ENCODE measurements at regions not wholly inside any gene's neighbourhood (a gene's known extent, or its start where the extent isn't known, plus 50 kb on each side); places are given as distances from the start of the nearest gene placed in this dataset.

- no peaks in the 10 kb centered on the region for H3K9me3 Mint-ChIP-seq
- no peak for DNase-seq
- no CpG with 5 or more reads among the region's 4 CpGs for WGBS (ENCODE audit: extremely low coverage, insufficient read length, low lambda C conversion rate)
- no peak overlapping the region for H4K91ac ChIP-seq (ENCODE audit: insufficient read length, low read depth, low read length)
- no peak overlapping the region for H2BK15ac ChIP-seq (ENCODE audit: low read depth, low read length)
- H2BK20ac ChIP-seq (ENCODE audit: low read depth, low read length, poor library complexity, severe bottlenecking): no peak overlapping the region
- H3K23ac ChIP-seq (ENCODE audit: insufficient read length, low read depth, low read length): no peak overlapping the region
- no peak overlapping the region for H4K8ac ChIP-seq (replicated peaks; ENCODE audit: insufficient read length, low read depth, low read length)
- H3K27me3 ChIP-seq (ENCODE audit: insufficient read depth, low read length): no peaks in the 10 kb centered on the region
- no peak overlapping the region for H4K5ac ChIP-seq (ENCODE audit: insufficient read length, low read depth, low read length)
- no peak overlapping the region for H3K27ac ChIP-seq (ENCODE audit: insufficient read length, low read depth, low read length)
- H3K79me2 ChIP-seq (ENCODE audit: insufficient read depth, low read length): no peaks in the 10 kb centered on the region
- no peak overlapping the region for H3K27ac Mint-ChIP-seq
- H3K9ac ChIP-seq (ENCODE audit: extremely low read depth, insufficient read length, low read length): no peak overlapping the region
- H3K18ac ChIP-seq (ENCODE audit: insufficient read length, low read depth, low read length): no peak overlapping the region
- H4K20me1 ChIP-seq (ENCODE audit: control insufficient read depth, insufficient read depth, insufficient read length): no peaks in the 10 kb centered on the region
- H3K27me3 Mint-ChIP-seq (ENCODE audit: low read depth): no peaks in the 10 kb centered on the region; the same call in 1 of the 2 replicates
- no peak overlapping the region for H2BK5ac ChIP-seq (ENCODE audit: insufficient read length, low read length)
- H3K14ac ChIP-seq (ENCODE audit: insufficient read depth, low read length): no peak overlapping the region
- no peak overlapping the region for H2BK12ac ChIP-seq (ENCODE audit: insufficient read length, low read depth, low read length)
- H3K79me1 ChIP-seq (ENCODE audit: insufficient read depth, low read depth, low read length, poor library complexity, severe bottlenecking): no peaks in the 10 kb centered on the region
- no peak overlapping the region for H2BK120ac ChIP-seq (ENCODE audit: low read depth, low read length, poor library complexity, severe bottlenecking)
- H3K4ac ChIP-seq (ENCODE audit: low read depth, low read length): no peak overlapping the region
- H3K4me2 ChIP-seq (ENCODE audit: insufficient read depth, insufficient read length, low read length): no peak overlapping the region
- H3K4me1 Mint-ChIP-seq: no peaks in the 10 kb centered on the region
- H3K4me3 Mint-ChIP-seq: no peak overlapping the region
- no peak overlapping the region for H2AK5ac ChIP-seq (ENCODE audit: insufficient read length, low read length)
- no peak overlapping the region for H3K56ac ChIP-seq (ENCODE audit: insufficient read length, low read depth, low read length)
- no peak overlapping the region for H2AFZ ChIP-seq (ENCODE audit: low read length)
- H3K36me3 Mint-ChIP-seq (ENCODE audit: insufficient read depth in 1 of 3, low read depth in 3 of 3): no peaks in the 10 kb centered on the region
- TF ChIP-seq CTCF (conservative IDR thresholded peaks at IDR 0.05): no peak
- H3K4me1 ChIP-seq (ENCODE audit: insufficient read depth, low read length): no peaks in the 10 kb centered on the region
- no peaks in the 10 kb centered on the region for H3K9me3 ChIP-seq (ENCODE audit: control insufficient read depth, low read depth, low read length)
- no peak overlapping the region for H3T11ph ChIP-seq (ENCODE audit: low read length)
- H3K23me2 ChIP-seq (ENCODE audit: insufficient read length, low read depth, low read length, poor library complexity, severe bottlenecking): no peaks in the 10 kb centered on the region
These were observed 119.7 kb upstream of the LMO4 start for GRCh38 chr1:87208931-87209330.
